KMS-11 (cell line): ENCODE measurements at regions not wholly inside any gene's neighbourhood (a gene's known extent, or its start where the extent isn't known, plus 50 kb on each side); places are given as distances from the start of the nearest gene placed in this dataset.

Experiments
- H2AFZ ChIP-seq: fragments of 200-600 bp; sonication (generic); 2 replicates; pipeline ENCODE4 v1.6.1; 2016; ENCODE audit warnings: antibody characterized with exemption, mixed run types, low read depth
- H3K27ac ChIP-seq: fragments of 200-600 bp; sonication (generic); 2 replicates; pipeline ENCODE4 v1.6.1; 2016; ENCODE audit warnings: mild to moderate bottlenecking, mixed run types
- H3K27me3 ChIP-seq: fragments of 200-600 bp; sonication (generic); 2 replicates; pipeline ENCODE4 v1.6.1; 2017; ENCODE audit warnings: mild to moderate bottlenecking, low read depth, mixed run types, moderate library complexity; ENCODE audit not compliant: insufficient read depth
- H3K36me3 ChIP-seq: fragments of 200-600 bp; sonication (generic); 2 replicates; pipeline ENCODE4 v1.6.1; 2017; ENCODE audit warnings: mild to moderate bottlenecking, mixed run types; ENCODE audit not compliant: insufficient read depth
- H3K4me1 ChIP-seq: fragments of 200-600 bp; sonication (generic); 2 replicates; pipeline ENCODE4 v1.6.1; 2016; ENCODE audit warnings: mild to moderate bottlenecking, low read depth, mixed run types; ENCODE audit not compliant: poor library complexity, severe bottlenecking
- H3K4me2 ChIP-seq: fragments of 200-600 bp; sonication (generic); 2 replicates; pipeline ENCODE4 v1.7.0; 2016; ENCODE audit warnings: mild to moderate bottlenecking, mixed run types
- H3K4me3 ChIP-seq: fragments of 200-600 bp; sonication (generic); IDR thresholded peaks from 2 replicates; pipeline ENCODE4 v1.6.1; 2017; ENCODE audit warnings: low read depth, low read length, mixed read lengths; ENCODE audit not compliant: insufficient read depth
- H3K79me2 ChIP-seq: fragments of 200-600 bp; sonication (generic); 2 replicates; pipeline ENCODE4 v1.6.1; 2016; ENCODE audit warnings: low read depth, mixed run types; ENCODE audit not compliant: insufficient read depth
- H3K9ac ChIP-seq: fragments of 200-600 bp; sonication (generic); 2 replicates; pipeline ENCODE4 v1.6.1; 2016; ENCODE audit warnings: mild to moderate bottlenecking, mixed run types
- H4K20me1 ChIP-seq: fragments of 200-600 bp; sonication (generic); 2 replicates; pipeline ENCODE4 v1.6.1; 2016; ENCODE audit warnings: mild to moderate bottlenecking, mixed run types; ENCODE audit not compliant: insufficient read depth
- CTCF ChIP-seq: fragments of 200-600 bp; sonication (generic); conservative IDR thresholded peaks from 2 replicates; pipeline ENCODE4 v1.6.1; 2017; ENCODE audit warnings: low read depth, mild to moderate bottlenecking, antibody characterized with exemption, low read length, moderate library complexity, mixed read lengths

- H3K9ac ChIP-seq = no peak overlapping the region
- H3K79me2 ChIP-seq = peaks cover 79% of the 10 kb centered on the region; the same call in 1 of the 2 replicates
- no peaks in the 10 kb centered on the region for H3K27me3 ChIP-seq
- TF ChIP-seq CTCF = no peak
- H3K36me3 ChIP-seq = no peaks in the 10 kb centered on the region
- peaks cover 56% of the 10 kb centered on the region for H3K4me1 ChIP-seq
- H3K27ac ChIP-seq = no peak overlapping the region
- no peak overlapping the region for H3K4me3 ChIP-seq
- H2AFZ ChIP-seq = no peak overlapping the region
- H3K4me2 ChIP-seq = peak overlapping the region; percentile 12; the same call in 1 of the 2 replicates
- H4K20me1 ChIP-seq = peaks cover 6% of the 10 kb centered on the region; the same call in 1 of the 2 replicates
Measured at GRCh38 chr2:74036010-74036409, 51.3 kb downstream of the TET3 start.

GRCh38 chr2:74036450-74037195 is 51.9 kb downstream of the TET3 start:
- Histone ChIP-seq H2AFZ (no peak overlapping the region), H3K4me1 (peaks cover 50% of the 10 kb centered on the region), H3K4me3 (no peak overlapping the region), H3K36me3 (no peaks in the 10 kb centered on the region), H3K4me2 (peak overlapping the region; percentile 12), H4K20me1 (peaks cover 6% of the 10 kb centered on the region; the same call in 1 of the 2 replicates), H3K27me3 (no peaks in the 10 kb centered on the region), H3K9ac (no peak overlapping the region), H3K79me2 (peaks cover 73% of the 10 kb centered on the region; the same call in 1 of the 2 replicates), H3K27ac (no peak overlapping the region)
- TF ChIP-seq CTCF = no peak

GRCh38 chr2:74037379-74037860 is 52.7 kb downstream of the TET3 start:
- Histone ChIP-seq H3K4me2 (peak overlapping the region; percentile 12; the same call in 1 of the 2 replicates), H3K27ac (no peak overlapping the region), H3K9ac (no peak overlapping the region), H3K36me3 (no peaks in the 10 kb centered on the region), H2AFZ (no peak overlapping the region), H3K27me3 (no peaks in the 10 kb centered on the region), H3K4me3 (no peak overlapping the region), H3K79me2 (peaks cover 66% of the 10 kb centered on the region; the same call in 1 of the 2 replicates), H3K4me1 (peaks cover 44% of the 10 kb centered on the region), H4K20me1 (peaks cover 6% of the 10 kb centered on the region; the same call in 1 of the 2 replicates)
- no peak for TF ChIP-seq CTCF

GRCh38 chr2:74039611-74040010 is 54.9 kb downstream of the TET3 start:
- H3K4me1 ChIP-seq = peaks cover 22% of the 10 kb centered on the region
- peaks cover 56% of the 10 kb centered on the region; the same call in 1 of the 2 replicates for H3K79me2 ChIP-seq
- no peak overlapping the region for H3K4me2 ChIP-seq
- no peak overlapping the region for H2AFZ ChIP-seq
- peaks cover 6% of the 10 kb centered on the region; the same call in 1 of the 2 replicates for H4K20me1 ChIP-seq
- no peaks in the 10 kb centered on the region for H3K27me3 ChIP-seq
- no peaks in the 10 kb centered on the region for H3K36me3 ChIP-seq
- TF ChIP-seq CTCF = no peak
- no peak overlapping the region for H3K27ac ChIP-seq
- H3K4me3 ChIP-seq = no peak overlapping the region
- no peak overlapping the region for H3K9ac ChIP-seq
